ENCODE measurements at regions not wholly inside any gene's neighbourhood (a gene's known extent, or its start where the extent isn't known, plus 50 kb on each side); places are given as distances from the start of the nearest gene placed in this dataset.

DNA sequence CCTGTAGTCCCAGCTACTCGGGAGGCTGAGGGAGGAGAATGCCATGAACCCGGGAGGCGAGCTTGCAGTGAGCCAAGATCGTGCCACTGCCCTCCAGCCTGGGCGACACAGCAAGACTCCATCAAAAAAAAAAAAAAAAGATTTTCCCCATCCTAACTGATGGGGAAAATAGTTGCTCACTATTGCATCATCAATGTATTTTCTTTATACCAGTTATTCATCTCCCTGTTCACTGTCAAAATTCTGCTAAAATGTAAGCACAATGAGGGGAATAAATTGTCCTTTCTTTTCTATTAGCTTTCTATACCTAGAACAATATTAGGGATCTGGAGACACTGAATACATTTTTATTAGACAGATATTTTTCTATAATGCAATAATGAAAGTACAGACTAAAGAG lies 561.3 kb downstream of the CCER1 start:
- no peak overlapping the region for H3K9ac ChIP-seq (ENCODE audit: low read length)
- no peaks in the 10 kb centered on the region for H3K27me3 ChIP-seq (ENCODE audit: insufficient read depth, low read depth, low read length)
- H3K4me2 ChIP-seq (ENCODE audit: low read length): no peak overlapping the region
- no peak overlapping the region for H3K27ac ChIP-seq (ENCODE audit: low read length)
- H2AFZ ChIP-seq (ENCODE audit: low read depth, low read length): no peak overlapping the region
- TF ChIP-seq EZH2 (IDR thresholded peaks at IDR 0.05; ENCODE audit: borderline replicate concordance, insufficient read depth, low read length, poor library complexity, severe bottlenecking) (no peak), EP300 (conservative IDR thresholded peaks at IDR 0.05; ENCODE audit: poor library complexity, severe bottlenecking) (no peak), SMC3 (conservative IDR thresholded peaks at IDR 0.05; ENCODE audit: poor library complexity) (no peak), TAF1 (IDR thresholded peaks at IDR 0.05; ENCODE audit: low read depth) (no peak), CTCF (IDR thresholded peaks at IDR 0.05; ENCODE audit: poor library complexity, severe bottlenecking) (no peak), POLR2AphosphoS5 (IDR thresholded peaks at IDR 0.05) (no peak), MXI1 (conservative IDR thresholded peaks at IDR 0.05; ENCODE audit: poor library complexity, severe bottlenecking) (no peak), RAD21 (conservative IDR thresholded peaks at IDR 0.05) (no peak)
- TF ChIP-seq, protein P1, sequence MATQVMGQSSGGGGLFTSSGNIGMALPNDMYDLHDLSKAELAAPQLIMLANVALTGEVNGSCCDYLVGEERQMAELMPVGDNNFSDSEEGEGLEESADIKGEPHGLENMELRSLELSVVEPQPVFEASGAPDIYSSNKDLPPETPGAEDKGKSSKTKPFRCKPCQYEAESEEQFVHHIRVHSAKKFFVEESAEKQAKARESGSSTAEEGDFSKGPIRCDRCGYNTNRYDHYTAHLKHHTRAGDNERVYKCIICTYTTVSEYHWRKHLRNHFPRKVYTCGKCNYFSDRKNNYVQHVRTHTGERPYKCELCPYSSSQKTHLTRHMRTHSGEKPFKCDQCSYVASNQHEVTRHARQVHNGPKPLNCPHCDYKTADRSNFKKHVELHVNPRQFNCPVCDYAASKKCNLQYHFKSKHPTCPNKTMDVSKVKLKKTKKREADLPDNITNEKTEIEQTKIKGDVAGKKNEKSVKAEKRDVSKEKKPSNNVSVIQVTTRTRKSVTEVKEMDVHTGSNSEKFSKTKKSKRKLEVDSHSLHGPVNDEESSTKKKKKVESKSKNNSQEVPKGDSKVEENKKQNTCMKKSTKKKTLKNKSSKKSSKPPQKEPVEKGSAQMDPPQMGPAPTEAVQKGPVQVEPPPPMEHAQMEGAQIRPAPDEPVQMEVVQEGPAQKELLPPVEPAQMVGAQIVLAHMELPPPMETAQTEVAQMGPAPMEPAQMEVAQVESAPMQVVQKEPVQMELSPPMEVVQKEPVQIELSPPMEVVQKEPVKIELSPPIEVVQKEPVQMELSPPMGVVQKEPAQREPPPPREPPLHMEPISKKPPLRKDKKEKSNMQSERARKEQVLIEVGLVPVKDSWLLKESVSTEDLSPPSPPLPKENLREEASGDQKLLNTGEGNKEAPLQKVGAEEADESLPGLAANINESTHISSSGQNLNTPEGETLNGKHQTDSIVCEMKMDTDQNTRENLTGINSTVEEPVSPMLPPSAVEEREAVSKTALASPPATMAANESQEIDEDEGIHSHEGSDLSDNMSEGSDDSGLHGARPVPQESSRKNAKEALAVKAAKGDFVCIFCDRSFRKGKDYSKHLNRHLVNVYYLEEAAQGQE (IDR thresholded peaks at IDR 0.05; ENCODE audit: borderline replicate concordance): no peak
- no peaks in the 10 kb centered on the region for H3K79me2 ChIP-seq (replicated peaks; ENCODE audit: insufficient read depth, low read length)
- no peaks in the 10 kb centered on the region for H4K20me1 ChIP-seq (ENCODE audit: insufficient read depth)
- H3K9me3 ChIP-seq (ENCODE audit: low read length): no peaks in the 10 kb centered on the region
- no peaks in the 10 kb centered on the region for H3K9me2 ChIP-seq (ENCODE audit: insufficient read depth, low read length)
- H3K36me3 ChIP-seq (ENCODE audit: insufficient read depth, low read length): no peaks in the 10 kb centered on the region
- no peaks in the 10 kb centered on the region for H3F3A ChIP-seq (ENCODE audit: insufficient read depth, low read length, poor library complexity, severe bottlenecking)
- H3K4me3 ChIP-seq (ENCODE audit: low read length): no peak overlapping the region

GRCh38 chr12:90393089-90393488 lies 561.9 kb downstream of the CCER1 start:
- Histone ChIP-seq H3K27ac (ENCODE audit: low read length) (peak overlapping the region; percentile 7), H3K4me2 (ENCODE audit: low read length) (no peak overlapping the region), H3K9me3 (ENCODE audit: low read length) (no peaks in the 10 kb centered on the region), H3K27me3 (ENCODE audit: insufficient read depth, low read depth, low read length) (no peaks in the 10 kb centered on the region), H3K36me3 (ENCODE audit: insufficient read depth, low read length) (no peaks in the 10 kb centered on the region), H4K20me1 (ENCODE audit: insufficient read depth) (no peaks in the 10 kb centered on the region), H3K79me2 (replicated peaks; ENCODE audit: insufficient read depth, low read length) (no peaks in the 10 kb centered on the region), H3K4me3 (ENCODE audit: low read length) (no peak overlapping the region), H3K9me2 (ENCODE audit: insufficient read depth, low read length) (no peaks in the 10 kb centered on the region), H2AFZ (ENCODE audit: low read depth, low read length) (no peak overlapping the region), H3K9ac (ENCODE audit: low read length) (no peak overlapping the region), H3F3A (ENCODE audit: insufficient read depth, low read length, poor library complexity, severe bottlenecking) (no peaks in the 10 kb centered on the region)
- TF ChIP-seq, protein P1 (IDR thresholded peaks at IDR 0.05; ENCODE audit: borderline replicate concordance): peak; percentile 35
- peak; percentile 76 for TF ChIP-seq EP300 (conservative IDR thresholded peaks at IDR 0.05; ENCODE audit: poor library complexity, severe bottlenecking)
- no peak for TF ChIP-seq EZH2 (IDR thresholded peaks at IDR 0.05; ENCODE audit: borderline replicate concordance, insufficient read depth, low read length, poor library complexity, severe bottlenecking)
- no peak for TF ChIP-seq RAD21 (conservative IDR thresholded peaks at IDR 0.05)
- no peak for TF ChIP-seq SMC3 (conservative IDR thresholded peaks at IDR 0.05; ENCODE audit: poor library complexity)
- TF ChIP-seq CTCF (IDR thresholded peaks at IDR 0.05; ENCODE audit: poor library complexity, severe bottlenecking): no peak
- no peak for TF ChIP-seq TAF1 (IDR thresholded peaks at IDR 0.05; ENCODE audit: low read depth)
- TF ChIP-seq POLR2AphosphoS5 (IDR thresholded peaks at IDR 0.05): peak; percentile 16
- TF ChIP-seq MXI1 (conservative IDR thresholded peaks at IDR 0.05; ENCODE audit: poor library complexity, severe bottlenecking): no peak

Data from neural cell (in vitro differentiated cells).